ENCODE measurements at regions not wholly inside any gene's neighbourhood (a gene's known extent, or its start where the extent isn't known, plus 50 kb on each side); places are given as distances from the start of the nearest gene placed in this dataset.
A peak's percentile ranks its signal among the peaks of the same experiment; 100 is the strongest.
"Not testable (repeated sequence)": the region's sequence is repeated elsewhere in the genome, so short reads cannot be mapped to it uniquely, and the experiment has no call there.

- DNase-seq = no peak
These were observed 67.2 kb downstream of the BUB3 start for GRCh38 chr10:123221418-123221817.

GRCh38 chr10:123222832-123223231 lies 68.6 kb downstream of the BUB3 start:
- DNase-seq = no peak

GRCh38 chr10:123227706-123228105 lies 73.5 kb downstream of the BUB3 start:
- no peak for DNase-seq

GRCh38 chr10:123229927-123230630 lies 75.9 kb downstream of the BUB3 start:
- no peak for DNase-seq

DNA sequence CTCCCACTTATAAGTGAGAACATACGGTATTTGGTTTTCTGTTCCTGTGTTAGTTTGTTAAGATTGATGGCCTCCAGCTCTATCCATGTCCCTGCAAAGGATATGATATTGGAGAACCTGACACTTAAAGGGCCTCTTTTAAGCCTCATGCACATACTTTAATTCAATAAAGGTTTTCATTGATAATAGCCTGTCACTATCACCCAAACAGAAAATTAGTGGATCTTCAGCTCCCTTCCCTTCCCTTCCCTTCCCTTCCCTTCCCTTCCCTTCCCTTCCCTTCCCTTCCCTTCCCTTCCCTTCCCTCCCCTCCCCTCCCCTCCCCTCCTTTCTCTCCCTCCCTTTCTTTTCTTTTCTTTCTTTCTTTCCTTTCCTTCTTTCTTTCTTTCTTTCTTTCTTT lies 78.7 kb downstream of the BUB3 start:
- not testable (repeated sequence) for DNase-seq

- not testable (repeated sequence) for DNase-seq
These were observed 80.8 kb downstream of the BUB3 start for GRCh38 chr10:123235014-123235413.

DNA sequence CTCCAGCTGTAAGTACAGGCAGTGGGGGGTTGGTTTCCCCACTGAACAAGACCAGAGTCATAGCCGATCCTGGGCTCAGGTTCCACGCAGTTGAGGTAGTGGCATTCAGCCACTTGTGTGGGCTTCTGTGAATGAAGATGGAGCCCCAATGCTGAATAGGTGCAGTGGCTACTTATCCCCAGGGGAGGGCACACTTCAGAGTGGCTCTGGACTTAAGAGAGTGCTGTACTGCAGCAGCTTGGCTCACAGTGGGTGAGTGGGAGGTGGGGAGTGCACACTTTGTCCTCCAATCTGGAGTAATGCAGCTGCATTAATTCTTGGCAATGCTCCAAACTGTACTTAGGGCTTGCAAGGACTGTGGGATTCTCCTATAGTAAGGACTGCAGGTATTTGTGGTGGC lies 81.9 kb downstream of the BUB3 start:
- DNase-seq = no peak

- DNase-seq = no peak
These were observed 86.0 kb downstream of the BUB3 start for GRCh38 chr10:123240250-123240649.

GRCh38 chr10:123240776-123241175 lies 86.6 kb downstream of the BUB3 start:
- DNase-seq = no peak

- DNase-seq = peak; percentile 69
These were observed 87.4 kb downstream of the BUB3 start for GRCh38 chr10:123241391-123242141.

DNA sequence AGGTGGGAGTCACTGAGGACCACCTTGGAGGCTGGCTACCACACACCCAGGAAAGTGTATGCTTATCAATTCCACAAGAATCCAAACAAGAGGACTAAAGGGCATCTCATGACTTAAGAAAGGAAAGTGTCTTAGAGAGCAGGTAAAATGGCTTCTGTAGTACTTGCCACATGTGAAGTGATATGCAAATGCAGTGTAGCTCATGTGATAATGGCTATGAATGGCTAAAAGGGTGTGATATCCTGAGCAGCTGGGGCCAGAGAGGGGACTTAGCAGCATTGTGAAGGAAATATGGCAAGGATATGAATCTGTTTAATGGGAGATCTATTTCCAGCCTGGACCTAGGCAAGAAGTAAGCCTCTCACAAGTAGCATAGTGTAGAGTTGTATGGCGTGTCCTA lies 90.5 kb downstream of the BUB3 start:
- no peak for DNase-seq

- no peak for DNase-seq
These were observed 91.1 kb downstream of the BUB3 start for GRCh38 chr10:123245264-123245663.

GRCh38 chr10:123249894-123250293 lies 95.7 kb downstream of the BUB3 start:
- DNase-seq = no peak

DNA sequence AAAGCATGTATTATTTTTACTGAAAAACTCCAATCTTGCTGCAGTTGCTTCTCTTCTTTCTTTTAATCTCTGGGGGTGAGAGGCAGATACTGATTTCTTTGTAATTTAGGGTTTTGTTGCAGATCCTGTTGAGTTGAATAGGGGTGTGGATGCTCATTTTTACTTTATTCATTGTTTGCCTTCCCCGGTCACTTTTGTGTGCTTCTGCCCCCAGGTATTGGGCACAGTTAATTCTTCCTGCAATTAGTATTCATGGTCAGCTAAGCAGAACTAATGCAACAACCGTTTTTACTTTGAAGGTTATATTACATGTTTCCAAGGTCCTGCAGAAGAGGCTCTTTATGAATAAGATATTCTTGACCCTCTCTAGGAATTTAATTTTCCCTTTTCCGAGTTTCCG lies 96.4 kb downstream of the BUB3 start:
- no peak for DNase-seq

DNA sequence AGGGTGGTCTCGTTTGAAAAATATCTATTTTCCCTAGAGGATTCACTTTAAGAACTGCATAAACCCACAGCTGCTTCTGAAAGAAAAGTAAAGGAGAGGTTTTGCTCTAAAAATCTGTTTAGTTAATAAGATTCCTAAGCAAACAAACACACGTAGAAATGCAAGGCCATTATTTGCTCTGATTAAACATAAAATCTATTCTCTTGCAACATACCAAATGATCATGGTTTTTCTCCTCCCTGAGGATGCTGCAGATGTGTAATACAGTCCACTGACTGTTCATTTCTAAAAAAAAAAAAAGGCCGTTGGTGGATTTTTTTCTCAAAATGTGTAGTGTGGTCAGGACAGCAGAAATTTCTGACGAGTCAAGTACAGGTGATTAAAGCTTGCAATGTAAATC lies 98.6 kb downstream of the BUB3 start:
- DNase-seq = no peak

- not testable (repeated sequence) for DNase-seq
These were observed 100.1 kb downstream of the BUB3 start for GRCh38 chr10:123254343-123254742.

GRCh38 chr10:123257904-123258456 lies 103.8 kb downstream of the BUB3 start:
- DNase-seq = no peak

GRCh38 chr10:123259081-123259480 lies 104.9 kb downstream of the BUB3 start:
- no peak for DNase-seq

DNA sequence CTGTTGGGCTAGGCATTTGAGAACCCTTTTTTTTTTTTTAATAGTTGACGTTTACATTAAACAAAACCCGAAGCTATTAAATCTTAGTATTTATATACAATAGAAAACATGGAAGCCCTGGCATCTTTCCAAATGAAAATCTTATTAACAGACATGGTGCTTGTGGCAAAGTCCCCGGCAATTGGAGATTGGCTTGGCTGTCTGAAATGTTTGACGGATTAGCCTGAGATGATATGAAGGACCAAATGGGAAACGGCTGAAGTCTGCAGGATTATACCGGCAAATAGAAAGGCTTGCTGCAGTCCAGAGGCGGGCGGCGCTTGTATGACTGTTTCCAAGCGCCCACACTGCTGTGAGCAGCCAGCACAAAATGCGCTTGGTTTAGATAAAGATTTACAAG lies 105.6 kb downstream of the BUB3 start:
- no peak for DNase-seq

GRCh38 chr10:123262456-123262855 lies 108.3 kb downstream of the BUB3 start:
- no peak for DNase-seq

- DNase-seq = no peak
These were observed 112.8 kb downstream of the BUB3 start for GRCh38 chr10:123266971-123267370.

DNA sequence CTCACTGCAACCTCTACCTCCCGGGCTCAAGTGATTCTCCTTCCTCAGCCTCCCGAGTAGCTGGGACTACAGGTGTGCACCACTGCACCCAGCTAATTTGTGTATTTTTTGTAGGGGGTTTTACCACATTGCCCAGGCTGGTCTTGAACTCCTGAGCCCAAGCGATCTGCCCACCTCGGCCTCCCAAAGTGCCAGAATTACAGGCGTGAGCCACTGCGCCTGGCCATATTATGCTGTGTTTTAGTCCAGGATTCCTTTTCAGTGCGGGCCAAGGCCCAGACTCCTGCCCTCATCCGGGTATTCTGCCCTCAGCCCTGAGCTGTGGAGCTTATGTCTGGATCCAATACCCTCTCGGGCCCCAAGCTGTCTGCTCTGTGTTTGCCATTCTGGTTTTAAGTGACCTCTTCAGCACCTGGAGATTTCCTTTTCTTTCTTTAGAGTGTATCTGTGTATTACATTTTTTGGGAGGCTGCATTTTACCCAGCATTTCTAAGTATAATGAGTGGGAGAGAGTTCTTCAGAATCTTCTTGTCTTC lies 114.9 kb downstream of the BUB3 start:
- no peak for DNase-seq

GRCh38 chr10:123269675-123270074 lies 115.5 kb downstream of the BUB3 start:
- DNase-seq = no peak

- no peak for DNase-seq
These were observed 116.0 kb downstream of the BUB3 start for GRCh38 chr10:123270221-123270620.
